ENCODE measurements at regions not wholly inside any gene's neighbourhood (a gene's known extent, or its start where the extent isn't known, plus 50 kb on each side); places are given as distances from the start of the nearest gene placed in this dataset.

DNA sequence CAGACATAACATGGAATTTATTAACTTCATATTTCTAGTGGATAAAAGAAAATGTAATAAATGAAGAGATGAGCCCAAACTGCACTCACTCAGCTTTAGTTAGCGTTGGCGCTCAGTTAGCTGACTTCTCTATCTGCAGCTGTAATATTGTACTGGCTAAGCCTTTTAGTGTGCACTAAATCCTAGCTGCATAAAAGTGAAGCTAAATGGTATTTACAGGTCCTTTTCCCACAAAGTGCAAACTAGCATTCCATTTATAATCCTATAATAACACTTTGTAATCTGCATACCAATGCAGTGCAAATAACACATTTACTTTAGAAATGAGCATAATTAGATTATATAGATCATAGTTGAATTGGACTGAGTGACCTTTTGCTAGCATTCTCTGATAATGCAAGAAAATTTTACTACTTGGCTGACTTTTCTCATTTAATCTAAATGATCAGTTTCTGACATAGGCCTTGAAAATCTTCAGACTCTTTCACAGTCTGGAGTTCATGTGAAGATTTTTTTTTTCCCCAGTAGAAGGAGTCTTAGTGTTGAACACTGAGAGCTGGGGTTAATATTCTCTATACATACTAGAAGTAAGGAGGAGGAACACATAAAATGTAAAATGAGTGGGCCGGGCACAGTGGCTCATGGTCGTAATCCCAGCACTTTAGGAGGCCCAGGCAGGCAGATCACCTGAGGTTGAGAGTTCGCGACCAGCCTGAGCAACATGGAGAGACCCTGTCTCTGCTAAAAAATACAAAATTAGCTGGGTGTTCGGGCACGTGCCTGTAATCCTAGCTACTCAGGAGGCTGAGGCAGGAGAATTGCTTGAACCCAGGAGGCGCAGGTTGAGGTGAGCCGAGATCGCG is 1426.4 kb downstream of the PCDH9 start:
- H2BK15ac ChIP-seq (ENCODE audit: low read depth, low read length), result no peak overlapping the region
- no peak overlapping the region for H4K91ac ChIP-seq (ENCODE audit: insufficient read length, low read depth, low read length)
- H3K27me3 ChIP-seq (ENCODE audit: insufficient read depth, low read length), result no peaks in the 10 kb centered on the region
- no peak overlapping the region for H4K5ac ChIP-seq (ENCODE audit: insufficient read length, low read depth, low read length)
- Mint-ChIP-seq H3K27me3 (ENCODE audit: low read depth) (no peaks in the 10 kb centered on the region), H3K4me3 (no peak overlapping the region), H3K36me3 (ENCODE audit: insufficient read depth in 1 of 3, low read depth in 3 of 3) (no peaks in the 10 kb centered on the region), H3K27ac (no peak overlapping the region), H3K9me3 (no peaks in the 10 kb centered on the region), H3K4me1 (no peaks in the 10 kb centered on the region)
- H2BK12ac ChIP-seq (ENCODE audit: insufficient read length, low read depth, low read length), result no peak overlapping the region
- H3T11ph ChIP-seq (ENCODE audit: low read length), result no peak overlapping the region
- no peak overlapping the region for H2AFZ ChIP-seq (ENCODE audit: low read length)
- TF ChIP-seq, protein P1, sequence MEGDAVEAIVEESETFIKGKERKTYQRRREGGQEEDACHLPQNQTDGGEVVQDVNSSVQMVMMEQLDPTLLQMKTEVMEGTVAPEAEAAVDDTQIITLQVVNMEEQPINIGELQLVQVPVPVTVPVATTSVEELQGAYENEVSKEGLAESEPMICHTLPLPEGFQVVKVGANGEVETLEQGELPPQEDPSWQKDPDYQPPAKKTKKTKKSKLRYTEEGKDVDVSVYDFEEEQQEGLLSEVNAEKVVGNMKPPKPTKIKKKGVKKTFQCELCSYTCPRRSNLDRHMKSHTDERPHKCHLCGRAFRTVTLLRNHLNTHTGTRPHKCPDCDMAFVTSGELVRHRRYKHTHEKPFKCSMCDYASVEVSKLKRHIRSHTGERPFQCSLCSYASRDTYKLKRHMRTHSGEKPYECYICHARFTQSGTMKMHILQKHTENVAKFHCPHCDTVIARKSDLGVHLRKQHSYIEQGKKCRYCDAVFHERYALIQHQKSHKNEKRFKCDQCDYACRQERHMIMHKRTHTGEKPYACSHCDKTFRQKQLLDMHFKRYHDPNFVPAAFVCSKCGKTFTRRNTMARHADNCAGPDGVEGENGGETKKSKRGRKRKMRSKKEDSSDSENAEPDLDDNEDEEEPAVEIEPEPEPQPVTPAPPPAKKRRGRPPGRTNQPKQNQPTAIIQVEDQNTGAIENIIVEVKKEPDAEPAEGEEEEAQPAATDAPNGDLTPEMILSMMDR (conservative IDR thresholded peaks at IDR 0.05), result no peak
- H3K14ac ChIP-seq (ENCODE audit: insufficient read depth, low read length), result no peak overlapping the region
- H3K4me1 ChIP-seq (ENCODE audit: insufficient read depth, low read length), result no peaks in the 10 kb centered on the region
- no peaks in the 10 kb centered on the region for H3K79me2 ChIP-seq (ENCODE audit: insufficient read depth, low read length)
- H3K18ac ChIP-seq (ENCODE audit: insufficient read length, low read depth, low read length), result no peak overlapping the region
- H3K9me3 ChIP-seq (ENCODE audit: control insufficient read depth, low read depth, low read length), result no peaks in the 10 kb centered on the region
- H3K23me2 ChIP-seq (ENCODE audit: insufficient read length, low read depth, low read length, poor library complexity, severe bottlenecking), result no peaks in the 10 kb centered on the region
- H3K4me2 ChIP-seq (ENCODE audit: insufficient read depth, insufficient read length, low read length), result no peak overlapping the region
- H2BK20ac ChIP-seq (ENCODE audit: low read depth, low read length, poor library complexity, severe bottlenecking), result no peak overlapping the region
- H3K9ac ChIP-seq (ENCODE audit: extremely low read depth, insufficient read length, low read length), result no peak overlapping the region
- H3K56ac ChIP-seq (ENCODE audit: insufficient read length, low read depth, low read length), result no peak overlapping the region
- no peak overlapping the region for H3K4ac ChIP-seq (ENCODE audit: low read depth, low read length)
- H2BK120ac ChIP-seq (ENCODE audit: low read depth, low read length, poor library complexity, severe bottlenecking), result no peak overlapping the region
- no peak overlapping the region for H3K27ac ChIP-seq (ENCODE audit: insufficient read length, low read depth, low read length)
- H3K79me1 ChIP-seq (ENCODE audit: insufficient read depth, low read depth, low read length, poor library complexity, severe bottlenecking), result no peaks in the 10 kb centered on the region
- H2AK5ac ChIP-seq (ENCODE audit: insufficient read length, low read length), result no peak overlapping the region
- H2BK5ac ChIP-seq (ENCODE audit: insufficient read length, low read length), result no peak overlapping the region
- no CpG with 5 or more reads among the region's 12 CpGs for WGBS (ENCODE audit: extremely low coverage, insufficient read length, low lambda C conversion rate)
- DNase-seq, result no peak
- no peaks in the 10 kb centered on the region for H4K20me1 ChIP-seq (ENCODE audit: control insufficient read depth, insufficient read depth, insufficient read length)
- no peak overlapping the region for H4K8ac ChIP-seq (replicated peaks; ENCODE audit: insufficient read length, low read depth, low read length)
- no peak overlapping the region for H3K23ac ChIP-seq (ENCODE audit: insufficient read length, low read depth, low read length)
